Lung microvascular endothelial cell (primary cell): ENCODE measurements at regions not wholly inside any gene's neighbourhood (a gene's known extent, or its start where the extent isn't known, plus 50 kb on each side); places are given as distances from the start of the nearest gene placed in this dataset.
"Not testable (repeated sequence)": the region's sequence is repeated elsewhere in the genome, so short reads cannot be mapped to it uniquely, and the experiment has no call there.

Experiments
- DNase-seq, 2 donors: peaks; one replicate each; pipeline versions ENCODE4 v3.0.0 to v3.0.0-alpha.2; 2010; ENCODE audit warnings: low read depth in 2 of 2

DNA sequence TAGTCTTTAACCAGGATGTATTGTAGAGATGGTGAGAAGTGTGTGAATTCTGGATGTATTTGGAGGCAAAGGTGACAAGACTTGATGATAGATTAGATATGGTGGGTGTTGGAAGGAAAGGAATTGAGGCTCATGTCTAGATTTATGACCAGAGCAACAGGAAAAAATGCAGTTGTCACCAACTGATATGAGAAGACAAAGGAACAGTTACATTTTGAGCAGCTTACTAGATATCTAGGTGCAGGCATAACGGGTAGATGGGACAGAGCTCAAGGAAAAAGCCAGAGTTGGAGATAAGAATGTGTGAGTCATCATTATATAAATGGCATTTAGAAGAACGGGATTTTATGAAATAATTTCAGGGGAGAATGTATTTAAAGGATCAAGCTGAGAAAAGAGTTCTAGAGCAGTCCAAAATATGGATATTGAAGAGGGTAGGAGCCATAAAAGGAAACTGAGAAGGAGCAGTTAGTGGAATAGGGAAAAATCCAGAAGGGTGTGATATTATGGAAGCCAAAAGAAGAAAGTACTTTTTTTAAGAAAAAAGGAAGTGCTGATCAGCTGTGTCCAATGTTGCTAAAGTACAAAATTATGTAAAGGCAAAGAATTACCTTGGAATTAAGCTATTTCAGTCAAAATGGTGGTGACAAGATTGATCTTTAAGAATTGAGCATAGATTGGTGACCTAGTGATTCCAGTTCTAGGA is 262.5 kb downstream of the CGGBP1 start:
- DNase-seq = no peak

DNA sequence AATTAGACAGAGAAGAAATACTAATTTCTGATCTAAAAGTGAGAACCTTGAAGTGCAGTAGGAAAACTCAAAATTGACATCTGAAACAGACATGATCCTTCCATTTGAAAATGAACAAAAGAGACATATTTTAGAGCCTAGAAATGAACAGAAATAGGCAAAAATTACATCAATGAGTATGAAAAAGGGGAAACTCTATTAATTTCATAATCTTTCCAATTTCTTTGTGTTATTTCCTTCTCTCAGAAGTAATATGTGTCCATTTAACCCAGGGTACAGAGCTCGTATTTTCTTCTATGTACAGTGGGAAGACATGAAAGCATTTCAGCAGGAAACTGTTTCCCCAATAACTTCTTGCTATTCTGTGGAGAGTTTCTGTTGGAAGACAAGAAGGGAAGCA is 263.1 kb downstream of the CGGBP1 start:
- DNase-seq = no peak

DNA sequence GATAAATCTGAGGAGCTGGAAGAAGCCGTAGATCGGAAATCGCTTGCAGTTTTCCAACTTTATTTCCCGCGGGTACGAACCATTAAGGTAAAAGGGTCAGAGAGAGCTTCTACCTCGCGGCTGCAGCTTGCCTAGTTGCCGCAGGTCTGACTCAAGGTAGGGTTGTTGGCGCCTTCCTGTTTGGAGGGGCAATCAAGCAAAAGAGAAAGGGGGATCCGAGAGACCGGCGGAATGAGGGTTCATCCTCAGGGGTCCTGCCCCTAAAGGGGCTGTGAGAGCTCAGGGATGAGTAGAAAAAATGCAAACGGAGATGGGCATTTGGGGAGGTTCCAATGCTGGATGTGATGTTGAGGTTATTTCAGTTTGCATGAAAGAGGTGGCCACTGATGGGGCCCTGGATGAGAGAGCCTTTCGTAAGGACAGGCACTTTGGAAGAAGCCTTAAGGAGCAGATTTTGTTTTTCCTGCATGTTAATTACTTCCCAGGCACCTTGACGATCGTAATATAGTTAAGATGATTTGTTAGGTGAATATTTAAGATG is 265.4 kb downstream of the CGGBP1 start:
- no peak for DNase-seq

DNA sequence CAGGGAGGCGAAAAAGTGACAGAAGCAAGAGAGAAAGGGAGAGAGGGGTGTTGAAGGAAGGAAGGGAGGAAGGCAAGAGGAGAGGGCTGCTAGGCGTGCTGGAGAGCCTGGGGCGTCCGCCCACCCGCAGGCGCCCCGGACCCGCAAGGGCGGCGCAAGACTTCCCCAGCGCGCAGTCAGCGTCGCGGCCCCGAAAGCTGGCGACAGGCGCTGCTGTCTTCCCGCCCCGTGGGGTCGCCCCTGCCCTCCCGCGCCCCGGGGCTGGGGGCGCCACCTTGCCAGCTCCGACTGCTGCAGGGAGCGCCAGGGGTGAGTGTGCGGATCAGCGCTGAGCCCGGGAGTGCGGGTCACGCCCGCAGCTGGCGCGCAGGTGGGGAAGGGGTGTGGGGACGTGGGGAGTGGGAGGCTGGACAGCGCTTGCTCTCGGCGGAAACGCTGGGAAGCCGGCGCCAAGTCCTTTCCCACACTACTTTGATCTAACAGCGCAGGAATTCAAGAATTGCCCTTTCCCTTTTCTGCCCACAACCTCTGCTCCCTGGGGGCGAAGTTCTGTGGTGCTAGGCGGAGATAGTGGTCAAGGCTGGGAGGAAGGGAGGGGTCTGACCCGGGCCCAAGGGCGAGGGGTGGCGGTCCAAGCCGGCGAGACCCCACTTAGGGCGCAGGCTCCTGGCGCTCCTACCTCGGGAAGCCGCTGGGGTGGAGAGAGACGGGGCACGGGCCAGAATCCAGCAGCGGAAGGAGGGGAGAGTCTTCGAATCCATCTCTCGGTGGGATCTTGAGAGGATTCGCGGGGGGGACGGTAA is 266.1 kb downstream of the CGGBP1 start, which contains the start of gene HTR1F:
HTR1F (plus strand) TSS at position 173 of the 803 bp plus-strand sequence.
- DNase-seq = peak in 1 of 2 donors; percentile 5

DNA sequence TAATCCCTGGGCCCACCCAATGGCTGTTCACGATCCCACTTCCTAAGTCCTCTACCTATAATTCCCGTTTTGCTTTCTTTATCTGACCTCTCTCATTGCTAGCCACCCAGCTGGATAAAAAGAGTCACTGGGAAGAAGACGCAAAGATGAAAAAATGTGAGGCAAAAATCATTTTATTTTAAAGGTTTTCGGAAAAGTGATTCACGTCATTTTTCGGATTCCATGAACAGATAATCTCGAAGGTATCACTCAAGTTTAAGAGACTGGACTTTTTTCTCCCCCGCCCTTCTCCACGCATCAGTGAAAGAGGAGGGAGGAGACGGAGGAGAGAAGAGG is 266.6 kb downstream of the CGGBP1 start:
- no peak for DNase-seq

DNA sequence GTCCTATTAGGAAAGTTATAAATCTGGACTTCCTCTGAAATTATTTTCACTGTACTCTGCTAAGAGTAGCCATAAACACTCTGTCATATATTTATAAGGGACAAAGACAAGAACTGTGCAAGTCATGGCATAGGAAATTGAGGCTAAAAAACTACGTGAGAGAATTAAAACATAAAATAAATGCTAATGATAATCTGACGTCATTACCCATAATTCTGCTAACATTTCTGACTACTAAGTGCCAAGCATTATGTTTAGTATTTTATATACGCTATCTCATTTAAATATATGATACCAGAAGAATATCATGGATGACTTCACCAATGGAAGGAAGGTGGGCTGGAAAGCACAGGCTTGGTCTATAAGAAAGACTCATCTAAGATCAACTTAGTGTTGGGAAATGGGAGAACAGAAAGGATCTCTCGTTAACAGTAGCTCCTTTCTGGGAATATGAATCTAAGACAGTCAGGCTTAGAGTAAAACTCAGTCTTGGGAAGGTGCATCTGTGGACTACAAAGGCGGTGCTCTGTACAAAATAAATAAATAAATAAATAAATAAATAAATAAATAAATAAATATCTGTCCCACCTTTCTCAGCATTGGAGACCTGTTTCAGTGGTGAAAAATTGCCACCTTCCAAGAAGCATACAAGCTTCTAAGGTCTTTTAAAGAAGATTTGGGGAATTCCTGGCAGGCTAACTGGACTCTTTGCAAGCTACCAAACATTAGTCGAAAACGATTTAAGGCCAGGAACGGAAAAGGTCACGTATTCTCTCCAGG is 267.4 kb downstream of the CGGBP1 start:
- DNase-seq = no peak

DNA sequence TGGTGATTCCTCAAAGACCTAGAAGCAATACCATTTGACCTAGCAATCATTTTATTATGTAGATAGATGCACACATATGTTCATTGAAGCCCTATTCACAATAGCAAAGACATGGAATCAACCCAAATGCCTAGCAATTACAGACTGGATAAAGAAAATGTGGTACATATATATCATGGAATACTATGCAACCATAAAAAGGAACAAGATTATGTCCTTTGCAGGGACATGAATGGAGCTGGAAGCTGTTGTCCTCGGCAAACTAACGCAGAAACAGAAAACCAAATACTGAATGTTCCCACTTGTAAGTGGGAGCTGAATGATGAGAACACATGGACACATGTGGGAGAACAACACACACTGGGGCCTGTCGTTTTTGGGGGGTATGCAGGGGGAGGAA is 269.8 kb downstream of the CGGBP1 start:
- not testable (repeated sequence) for DNase-seq

DNA sequence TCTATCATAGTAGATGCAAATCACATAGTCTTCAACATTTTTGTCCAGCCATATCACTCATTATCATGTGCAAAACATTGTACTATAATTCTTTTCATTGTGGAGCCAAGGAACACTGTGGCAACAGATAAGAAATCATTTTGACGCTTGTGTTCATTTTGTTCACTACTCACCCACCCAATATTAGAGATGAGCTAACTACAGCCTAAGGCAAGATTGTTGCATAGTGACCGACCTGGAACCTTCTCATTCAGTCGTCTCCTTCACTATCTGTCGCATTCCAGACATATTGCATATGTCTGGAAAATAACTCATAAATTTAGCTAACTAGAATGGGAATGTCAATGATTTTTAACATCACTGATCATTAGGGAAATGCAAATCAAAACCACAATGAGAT is 270.3 kb downstream of the CGGBP1 start:
- no peak for DNase-seq

DNA sequence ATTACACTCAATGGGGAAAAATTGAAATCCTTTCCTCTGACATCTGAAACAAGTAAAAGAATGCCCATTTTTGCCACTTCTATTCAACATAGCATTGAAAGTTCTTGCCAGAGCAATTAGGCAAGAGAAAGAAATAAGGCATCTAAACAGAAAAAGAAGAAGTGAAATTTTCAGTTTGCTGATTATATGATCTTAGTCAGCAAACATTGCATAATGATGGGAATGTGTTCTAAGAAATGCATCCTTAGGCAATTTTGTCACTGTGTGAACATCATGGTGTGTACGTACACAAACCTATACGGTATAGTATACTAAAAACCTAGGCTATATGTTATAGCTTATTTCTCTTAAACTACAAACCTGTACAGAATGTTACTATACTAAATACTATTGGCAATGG is 278.0 kb downstream of the CGGBP1 start:
- no peak for DNase-seq

DNA sequence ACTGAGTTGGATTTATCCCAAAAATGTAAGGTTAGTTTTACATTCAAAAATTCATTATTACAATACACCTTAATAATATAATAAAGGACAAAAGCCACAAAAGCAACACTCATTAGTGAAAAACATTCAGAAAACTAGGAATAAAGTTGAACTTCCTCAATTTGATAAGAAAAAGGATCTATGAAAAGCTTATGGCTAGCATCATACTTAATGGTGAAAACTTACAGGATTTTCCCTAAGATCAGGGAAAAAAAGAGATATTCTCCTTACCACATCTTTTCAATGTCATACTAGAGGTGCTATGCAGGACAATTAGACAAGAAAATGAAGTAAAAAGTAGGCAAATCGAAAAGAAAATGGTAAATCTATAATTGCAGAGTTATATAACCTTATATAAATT is 279.9 kb downstream of the CGGBP1 start:
- DNase-seq = no peak

DNA sequence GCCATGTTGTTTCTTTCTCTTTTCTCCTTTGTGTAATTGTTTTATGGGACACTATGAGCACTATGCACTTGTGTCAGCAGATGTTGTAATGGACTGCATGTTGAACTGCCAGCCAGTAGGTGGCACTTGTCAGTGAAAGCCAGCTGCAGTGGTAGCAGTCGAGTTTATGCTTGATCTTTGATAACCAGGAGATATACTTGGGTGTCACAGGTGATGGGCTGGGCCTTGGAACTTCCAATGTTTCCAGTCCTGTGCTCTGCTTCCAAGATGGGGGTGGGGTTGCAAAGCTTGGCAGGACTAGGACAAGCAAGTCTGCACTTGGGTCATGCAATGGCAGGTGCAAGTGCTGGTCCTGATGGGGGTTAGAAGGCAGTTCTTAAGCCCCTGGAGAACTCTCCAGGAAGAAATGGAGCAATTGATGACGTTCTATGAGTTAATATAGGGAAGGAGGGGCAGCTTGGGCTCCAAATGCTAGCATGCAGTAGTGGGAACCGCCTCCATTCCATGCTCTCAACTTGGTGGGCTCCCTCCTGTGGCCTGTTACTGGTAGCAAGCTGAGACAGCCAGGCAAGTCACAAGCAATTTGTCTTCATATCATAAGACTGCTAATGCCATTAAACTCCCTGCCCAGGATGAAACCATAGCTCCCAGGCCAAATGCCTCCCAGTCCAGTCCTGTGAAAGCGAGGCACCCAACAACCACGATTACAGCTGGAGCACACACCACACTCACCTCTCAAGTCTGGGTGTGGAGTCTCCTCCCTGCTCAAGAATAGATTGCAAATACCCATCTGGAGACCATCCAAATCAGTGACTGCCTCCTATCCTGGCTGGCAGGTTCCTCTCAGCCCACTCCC is 287.2 kb downstream of the CGGBP1 start:
- peak; percentile 65 for DNase-seq

DNA sequence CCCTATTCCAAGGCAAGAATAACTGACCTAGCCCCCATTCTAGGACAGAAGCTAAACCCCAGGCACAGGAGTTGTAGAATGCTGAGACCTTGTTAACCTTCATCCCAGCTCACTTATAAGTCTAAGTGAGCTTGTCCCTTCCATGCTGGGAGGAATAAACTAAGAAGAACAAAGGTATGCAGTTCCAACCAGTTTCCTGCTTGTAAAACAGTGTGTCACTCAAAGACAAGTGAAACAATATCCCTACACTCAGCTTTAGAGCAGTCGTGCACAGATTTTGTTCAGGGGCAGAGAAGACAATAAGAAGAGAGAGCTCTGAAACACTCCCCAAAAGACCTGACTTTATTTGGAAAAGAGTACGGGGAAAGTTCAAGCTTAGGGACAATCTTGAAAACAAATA is 292.1 kb downstream of the CGGBP1 start:
- DNase-seq = no peak

DNA sequence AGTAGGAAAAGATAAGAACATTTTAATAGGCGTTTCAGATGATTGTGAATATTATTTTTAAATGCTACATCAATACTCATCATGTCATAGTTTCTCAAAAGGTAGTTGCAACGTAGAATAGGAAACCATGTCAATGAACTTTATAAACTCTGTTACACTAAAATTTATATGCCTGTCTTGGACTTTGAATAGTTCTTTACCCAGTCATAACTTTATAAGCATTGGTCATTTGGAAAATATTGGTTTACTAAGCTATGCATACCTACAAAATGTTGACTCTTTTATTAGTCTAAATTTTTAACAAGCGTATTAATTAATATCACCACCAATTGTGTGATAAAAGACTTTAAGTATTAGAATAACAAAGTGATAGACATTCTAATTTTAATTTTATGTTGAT is 293.5 kb downstream of the CGGBP1 start:
- no peak for DNase-seq

DNA sequence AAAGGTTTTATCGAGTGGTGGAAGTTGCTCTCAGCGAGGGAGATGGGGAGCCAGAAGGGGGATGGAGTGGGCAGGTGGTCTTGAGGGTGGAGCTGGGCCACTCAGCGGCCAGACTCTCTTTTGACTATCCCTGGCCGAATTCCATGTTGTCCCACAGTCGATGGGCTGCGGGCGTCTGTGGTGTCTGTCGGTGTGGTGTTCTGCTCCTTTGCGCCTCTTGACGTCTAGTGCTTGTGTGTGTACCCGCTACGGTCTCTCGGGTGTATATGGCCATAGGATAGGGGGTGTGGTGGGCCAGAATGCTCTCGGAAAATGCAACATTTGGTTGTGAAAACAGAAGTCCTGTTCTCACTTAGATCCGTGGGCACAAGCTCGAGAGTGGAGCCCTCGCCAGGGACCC is 297.0 kb downstream of the CGGBP1 start:
- DNase-seq = no peak

DNA sequence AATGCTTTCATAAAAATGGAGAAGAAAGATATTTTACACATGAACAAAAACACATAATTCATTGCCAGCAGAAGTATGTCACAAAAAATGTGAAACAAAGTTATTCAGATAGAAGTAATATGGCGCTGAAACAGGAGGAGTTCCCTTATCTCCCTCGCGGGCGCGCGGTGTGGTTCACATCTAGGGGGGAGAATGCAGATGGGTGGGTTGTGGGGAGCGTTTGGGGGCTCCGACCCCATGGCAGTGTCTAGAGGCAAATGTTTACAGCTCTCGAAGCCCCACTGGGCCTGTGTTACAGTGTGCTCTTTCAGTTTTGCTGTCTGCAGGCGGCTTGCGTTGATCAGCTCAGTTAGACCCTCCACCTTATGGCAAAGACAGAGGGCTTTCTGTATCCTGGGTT is 297.5 kb downstream of the CGGBP1 start:
- DNase-seq = no peak

DNA sequence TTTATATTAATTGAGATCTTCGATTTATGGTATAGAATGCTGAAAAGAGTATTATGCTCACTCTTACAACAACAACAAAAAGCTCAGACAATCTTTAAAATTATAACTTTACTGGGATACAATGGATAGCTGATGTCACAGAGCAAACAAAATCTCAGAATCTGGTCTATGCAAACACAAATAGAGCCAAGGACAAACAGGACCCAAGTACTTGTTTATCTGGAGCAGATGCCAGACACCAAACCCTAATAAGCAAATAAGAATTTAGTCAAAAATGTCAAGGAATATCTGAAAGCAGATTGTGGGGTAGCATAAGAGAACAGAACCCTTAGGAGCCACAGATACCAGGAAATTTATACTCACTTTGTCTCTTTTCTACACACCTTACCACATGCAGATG is 302.2 kb downstream of the CGGBP1 start:
- DNase-seq = no peak

DNA sequence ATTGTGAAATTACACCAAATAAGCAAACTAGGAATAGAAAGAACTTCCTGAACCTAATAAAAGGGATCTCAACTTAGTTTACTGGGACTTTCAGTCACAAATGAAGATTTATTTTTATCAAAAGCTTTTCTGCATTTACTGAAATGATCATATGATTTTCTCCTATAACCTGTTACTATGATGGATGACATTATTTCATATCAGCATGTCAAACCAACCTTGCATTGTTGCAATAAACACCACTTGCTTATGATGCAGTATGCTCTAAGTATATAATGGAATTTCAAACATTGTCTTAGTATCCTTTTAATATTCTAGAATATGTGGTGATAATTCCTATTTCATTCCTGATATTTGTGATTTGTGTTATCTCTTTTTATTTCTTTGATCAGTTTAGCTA is 303.0 kb downstream of the CGGBP1 start:
- DNase-seq = no peak

DNA sequence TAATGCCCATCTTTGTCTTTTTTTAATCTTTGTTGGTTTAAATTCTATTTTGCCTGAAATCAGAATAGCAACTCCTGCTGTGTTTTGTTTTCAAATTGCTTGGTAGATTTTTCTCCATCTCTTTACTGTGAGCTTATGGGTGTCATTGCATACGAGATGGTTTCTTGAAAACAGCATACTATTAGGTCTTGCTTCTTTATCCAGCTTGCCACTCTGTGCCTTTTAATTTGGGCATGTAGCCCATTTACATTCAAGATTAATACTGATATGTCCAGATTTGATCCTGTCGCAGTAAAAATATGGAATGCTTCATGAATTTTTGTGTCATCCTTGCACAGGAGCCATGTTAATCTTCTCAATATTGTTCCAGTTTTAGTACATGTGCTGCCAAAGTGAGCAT is 316.6 kb downstream of the CGGBP1 start:
- no peak for DNase-seq

DNA sequence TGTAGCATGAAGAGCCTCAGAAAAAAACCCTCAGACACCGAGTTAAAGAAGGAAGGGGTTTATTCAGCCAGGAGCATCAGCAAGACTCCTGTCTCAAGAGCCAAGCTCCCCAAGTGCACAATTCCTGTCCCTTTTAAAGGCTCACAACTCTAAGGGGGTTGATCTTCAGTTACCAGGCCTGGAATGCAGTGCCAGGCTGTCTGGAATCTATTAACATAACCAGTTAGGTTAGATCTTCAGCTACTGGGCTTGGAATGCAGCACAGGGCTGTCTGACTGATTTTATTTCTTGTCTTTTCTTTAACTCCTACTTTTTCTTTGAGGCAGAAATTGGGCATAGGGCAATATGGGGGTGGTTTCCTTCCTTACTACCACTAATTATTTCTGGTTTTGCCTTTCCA is 317.9 kb downstream of the CGGBP1 start:
- not testable (repeated sequence) for DNase-seq

DNA sequence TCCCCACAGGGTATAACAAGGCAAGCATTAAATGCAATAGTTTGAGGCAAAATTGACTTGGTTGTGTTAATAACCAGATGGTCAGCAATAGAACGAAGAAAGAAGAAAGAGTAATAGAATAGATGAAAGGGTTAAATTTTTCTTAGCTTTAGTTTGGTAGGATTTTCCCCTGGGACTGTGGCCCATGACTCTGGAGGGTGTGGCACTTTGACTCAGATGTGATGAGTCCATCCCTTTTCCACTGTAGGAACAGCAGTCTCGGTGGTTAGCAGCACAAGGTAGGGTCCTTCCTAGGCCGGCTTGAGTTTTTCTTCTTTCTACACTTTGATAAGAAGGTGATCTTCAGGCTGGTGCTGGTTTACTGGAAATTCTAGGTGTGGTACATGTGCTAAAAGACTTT is 321.0 kb downstream of the CGGBP1 start:
- DNase-seq = not testable (repeated sequence)

DNA sequence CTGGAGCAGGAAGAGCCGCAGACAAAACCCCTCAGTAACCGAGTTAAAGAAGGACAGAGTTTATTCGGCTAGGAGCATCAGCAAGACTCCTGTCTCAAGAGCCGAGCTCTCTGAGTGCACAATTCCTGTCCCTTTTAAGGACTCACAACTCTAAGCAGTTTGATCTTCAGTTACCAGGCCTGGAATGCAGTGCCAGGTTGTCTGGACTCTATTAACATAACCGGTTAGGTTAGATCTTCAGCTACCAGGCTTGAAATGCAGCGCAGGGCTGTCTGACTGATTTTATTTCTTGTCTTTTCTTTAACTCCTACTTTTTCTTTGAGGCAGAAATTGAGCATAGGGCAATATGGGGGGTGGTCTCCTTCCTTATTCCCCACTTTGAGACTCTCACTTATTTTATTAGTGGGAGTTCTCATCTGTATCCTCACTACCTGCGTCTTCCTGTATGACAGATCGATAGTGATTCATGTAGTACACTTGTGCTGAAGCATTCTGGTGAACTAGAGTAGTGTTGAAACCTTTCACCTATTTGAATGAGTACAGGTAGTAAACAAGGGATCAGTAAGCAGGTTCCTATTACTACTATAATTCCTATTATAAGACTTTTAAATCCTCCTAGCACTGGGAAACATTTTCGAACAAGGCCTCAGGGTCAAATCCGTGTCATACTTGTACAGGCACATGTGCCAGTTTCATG is 325.0 kb downstream of the CGGBP1 start:
- DNase-seq = no peak
